WI38 (cell line): ENCODE measurements at regions not wholly inside any gene's neighbourhood (a gene's known extent, or its start where the extent isn't known, plus 50 kb on each side); places are given as distances from the start of the nearest gene placed in this dataset.
"Not testable (repeated sequence)": the region's sequence is repeated elsewhere in the genome, so short reads cannot be mapped to it uniquely, and the experiment has no call there.

Experiments used
- H3K4me3 ChIP-seq: 2 replicates; pipeline ENCODE4 v1.5.1; 2011; ENCODE audit warnings: low read depth, mild to moderate bottlenecking, control low read depth, low read length
- TF ChIP-seq, protein P1 (sequence below): IDR thresholded peaks from 2 replicates; pipeline ENCODE4 v1.5.1; 2012; ENCODE audit warnings: low read depth, mild to moderate bottlenecking, control low read depth, low read length

DNA sequence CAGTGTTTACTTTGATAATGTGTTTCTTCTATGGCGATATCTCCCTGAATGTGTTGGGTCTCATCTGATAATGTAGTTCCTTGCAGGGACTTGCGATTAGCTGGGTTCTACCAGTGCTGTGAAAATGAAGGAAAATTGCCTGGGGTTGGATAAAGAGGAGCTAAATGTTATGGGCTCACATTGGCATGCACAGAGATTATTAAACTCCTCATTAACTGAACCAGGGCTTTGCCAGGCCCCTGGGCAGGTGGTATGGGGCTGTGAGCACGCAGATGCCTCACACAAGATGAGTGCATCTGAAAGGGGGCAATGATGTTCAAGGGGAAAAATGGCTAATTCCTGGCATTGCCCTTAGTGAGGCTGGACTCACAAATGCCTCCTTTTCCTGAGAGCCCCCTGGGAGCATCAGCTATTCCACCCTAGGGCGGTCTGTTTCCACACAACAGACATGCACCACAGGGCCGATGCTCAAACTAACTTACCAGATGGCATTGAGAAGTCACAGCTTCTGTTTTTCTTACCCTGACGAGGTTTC lies 321.1 kb downstream of the SEC16B start:
- TF ChIP-seq, protein P1, sequence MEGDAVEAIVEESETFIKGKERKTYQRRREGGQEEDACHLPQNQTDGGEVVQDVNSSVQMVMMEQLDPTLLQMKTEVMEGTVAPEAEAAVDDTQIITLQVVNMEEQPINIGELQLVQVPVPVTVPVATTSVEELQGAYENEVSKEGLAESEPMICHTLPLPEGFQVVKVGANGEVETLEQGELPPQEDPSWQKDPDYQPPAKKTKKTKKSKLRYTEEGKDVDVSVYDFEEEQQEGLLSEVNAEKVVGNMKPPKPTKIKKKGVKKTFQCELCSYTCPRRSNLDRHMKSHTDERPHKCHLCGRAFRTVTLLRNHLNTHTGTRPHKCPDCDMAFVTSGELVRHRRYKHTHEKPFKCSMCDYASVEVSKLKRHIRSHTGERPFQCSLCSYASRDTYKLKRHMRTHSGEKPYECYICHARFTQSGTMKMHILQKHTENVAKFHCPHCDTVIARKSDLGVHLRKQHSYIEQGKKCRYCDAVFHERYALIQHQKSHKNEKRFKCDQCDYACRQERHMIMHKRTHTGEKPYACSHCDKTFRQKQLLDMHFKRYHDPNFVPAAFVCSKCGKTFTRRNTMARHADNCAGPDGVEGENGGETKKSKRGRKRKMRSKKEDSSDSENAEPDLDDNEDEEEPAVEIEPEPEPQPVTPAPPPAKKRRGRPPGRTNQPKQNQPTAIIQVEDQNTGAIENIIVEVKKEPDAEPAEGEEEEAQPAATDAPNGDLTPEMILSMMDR = no peak

DNA sequence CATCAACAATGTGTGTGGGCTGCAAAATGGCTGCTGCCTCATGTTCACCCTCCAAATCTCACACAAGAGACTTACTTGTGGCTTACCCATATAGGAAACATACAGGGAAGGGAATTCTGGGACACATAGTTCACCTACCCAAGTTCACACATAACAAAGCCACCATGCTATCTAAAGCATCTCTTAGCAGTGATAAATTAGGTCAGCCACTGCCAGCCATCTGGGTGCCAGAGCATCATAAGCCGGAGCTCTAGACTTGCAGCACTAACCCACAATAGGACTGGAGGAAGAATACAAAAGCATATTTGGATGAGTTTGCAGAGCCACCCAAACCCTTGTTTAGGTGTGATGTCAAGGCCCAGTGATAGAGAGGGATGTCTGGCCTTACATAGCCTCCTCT lies 321.7 kb downstream of the SEC16B start:
- H3K4me3 ChIP-seq = no peak overlapping the region
- TF ChIP-seq, protein P1 = no peak

More for the DNA sequence above, 321.1 kb downstream of the SEC16B start:
- H3K4me3 ChIP-seq = no peak overlapping the region

DNA sequence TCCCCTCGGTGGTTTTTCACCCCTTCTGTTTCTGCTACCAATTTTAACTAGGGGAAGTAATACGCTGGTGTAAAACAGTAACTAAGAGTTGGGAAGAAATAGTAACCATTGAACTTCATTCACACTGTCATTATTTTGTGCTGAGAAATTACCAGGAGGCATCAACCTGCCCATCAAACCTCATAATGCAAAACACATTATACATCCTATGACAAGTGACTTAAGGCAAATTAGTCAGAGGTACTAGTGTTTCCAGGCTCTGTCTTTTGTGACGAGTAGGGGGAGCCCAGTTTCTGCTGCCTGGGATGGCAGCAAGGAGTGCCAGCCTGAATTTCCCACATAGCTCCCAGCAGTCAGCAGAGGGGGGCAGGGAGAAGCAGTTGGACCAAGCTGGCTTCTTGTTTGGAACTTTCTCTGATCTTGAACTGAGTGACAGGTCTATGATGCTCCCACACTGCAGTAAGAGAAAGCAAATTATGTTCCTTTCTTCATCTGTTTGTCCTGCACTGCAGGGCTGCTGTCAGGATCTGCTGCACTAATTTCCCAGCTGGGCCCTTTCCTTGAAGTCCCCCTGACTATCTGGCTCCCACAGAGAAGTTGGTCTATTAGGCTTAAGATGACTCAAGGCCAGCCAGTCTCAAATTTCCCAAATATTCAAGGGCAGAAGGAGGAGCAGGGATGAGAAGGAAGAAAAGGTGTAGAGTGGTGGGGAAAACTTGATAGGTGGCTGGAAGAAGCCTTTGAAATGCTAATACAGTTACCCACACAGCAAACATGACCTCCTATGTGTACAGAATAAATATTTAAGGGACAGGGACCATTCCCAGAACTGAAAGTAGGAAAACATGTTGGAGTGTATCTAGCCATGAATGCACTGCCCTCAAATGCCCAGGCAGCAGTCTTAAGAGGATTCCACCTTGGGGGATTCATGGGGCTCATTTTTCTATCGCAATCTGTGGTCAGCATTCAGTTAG lies 322.8 kb downstream of the SEC16B start:
- TF ChIP-seq, protein P1 = no peak

DNA sequence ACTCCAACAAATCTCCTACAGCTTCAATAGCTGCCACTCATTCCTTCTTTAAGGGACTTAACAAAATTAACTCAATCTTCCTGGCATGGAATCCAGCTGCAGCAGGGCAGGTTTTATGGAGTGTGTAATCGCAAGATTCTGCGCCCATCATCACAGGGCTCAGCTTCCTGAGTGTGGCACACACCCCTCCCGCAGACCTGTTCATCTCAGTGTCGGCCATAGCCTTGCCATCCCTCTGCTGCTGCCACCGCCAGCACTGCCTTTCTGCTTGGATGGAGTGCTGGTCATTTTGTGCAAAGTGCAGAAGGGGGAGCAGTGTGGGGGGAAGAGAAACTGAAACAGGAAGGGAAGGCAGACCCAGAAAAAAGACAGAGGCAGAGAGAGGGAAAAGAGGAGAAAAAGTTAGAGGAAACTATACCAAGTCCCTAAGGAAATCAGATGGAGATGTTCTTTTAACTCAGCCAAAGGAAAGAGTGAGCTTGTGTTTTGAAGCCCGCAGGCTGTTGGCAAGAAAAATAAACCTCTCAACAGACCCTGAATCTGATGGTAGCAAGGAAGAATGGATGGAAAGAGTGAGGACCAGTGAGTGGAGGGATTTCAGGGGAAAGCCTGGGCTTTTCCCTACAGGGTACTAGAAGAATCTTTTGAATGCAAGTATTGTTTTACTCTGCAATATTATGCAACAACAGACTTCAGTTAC lies 324.2 kb downstream of the SEC16B start:
- H3K4me3 ChIP-seq = no peak overlapping the region

More for the DNA sequence above, 322.8 kb downstream of the SEC16B start:
- no peak overlapping the region for H3K4me3 ChIP-seq

DNA sequence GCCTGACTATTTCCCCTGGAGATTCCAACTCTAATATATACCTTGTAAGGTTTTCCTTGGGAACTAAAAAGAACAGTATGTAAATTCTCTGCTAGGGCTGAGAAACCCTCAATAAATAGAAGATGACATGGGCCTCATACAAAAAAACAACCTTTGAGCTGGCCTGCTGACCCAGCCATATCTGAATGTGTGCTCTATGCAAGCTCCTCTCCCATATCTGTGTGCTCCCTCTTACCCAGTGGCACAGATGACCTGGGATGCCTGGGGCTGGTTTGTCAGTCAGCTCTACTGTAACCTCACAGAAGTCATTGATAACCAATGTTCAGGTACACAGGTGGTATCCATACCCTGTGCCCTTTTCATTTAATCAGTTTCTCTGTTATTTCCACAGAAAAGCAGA lies 329.2 kb downstream of the SEC16B start:
- H3K4me3 ChIP-seq = no peak overlapping the region
- TF ChIP-seq, protein P1 = no peak

More for the DNA sequence above, 324.2 kb downstream of the SEC16B start:
- TF ChIP-seq, protein P1 = no peak

DNA sequence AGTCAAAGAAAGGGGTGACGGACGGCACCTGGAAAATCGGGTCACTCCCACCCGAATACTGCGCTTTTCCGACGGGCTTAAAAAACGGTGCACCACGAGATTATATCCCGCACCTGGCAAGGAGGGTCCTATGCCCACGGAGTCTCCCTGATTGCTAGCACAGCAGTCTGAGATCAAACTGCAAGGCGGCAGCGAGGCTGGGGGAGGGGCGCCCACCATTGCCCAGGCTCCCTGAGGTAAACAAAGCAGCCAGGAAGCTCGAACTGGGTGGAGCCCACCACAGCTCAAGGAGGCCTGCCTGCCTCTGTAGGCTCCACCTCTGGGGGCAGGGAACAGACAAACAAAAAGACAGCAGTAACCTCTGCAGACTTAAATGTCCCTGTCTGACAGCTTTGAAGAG lies 335.7 kb downstream of the SEC16B start:
- not testable (repeated sequence) for H3K4me3 ChIP-seq

DNA sequence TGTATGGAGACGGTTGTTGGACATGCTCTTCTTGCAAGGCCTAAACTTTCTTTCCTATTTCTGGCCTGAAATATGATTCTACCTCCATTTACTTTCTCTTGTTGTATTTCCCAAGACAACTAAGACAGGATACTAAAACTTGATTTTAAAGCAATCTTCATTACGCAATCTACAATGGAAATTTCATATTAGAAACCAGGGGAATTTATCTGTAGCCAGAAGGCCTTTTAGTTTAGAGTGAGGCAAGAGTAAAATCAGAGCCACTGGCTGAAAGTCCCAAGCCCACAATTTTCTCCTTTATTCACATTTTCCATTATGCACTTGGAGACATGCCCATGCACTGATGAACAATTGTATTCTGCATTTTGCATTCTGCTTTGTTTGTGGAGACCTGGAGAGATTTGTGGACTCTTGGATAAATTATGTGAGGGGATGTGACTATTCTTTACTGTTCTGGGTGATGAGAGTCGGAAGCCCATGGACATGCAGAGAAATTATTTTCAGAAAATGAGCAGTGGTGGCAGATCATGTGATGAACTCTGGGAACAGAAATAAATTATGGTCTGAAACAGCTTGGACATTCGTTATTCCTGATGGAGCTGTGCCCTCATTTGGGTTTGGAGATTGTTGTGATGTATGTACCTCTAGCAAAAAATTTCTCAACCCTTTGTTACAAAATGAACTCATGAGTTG lies 336.8 kb downstream of the SEC16B start:
- TF ChIP-seq, protein P1 = no peak
- H3K4me3 ChIP-seq = no peak overlapping the region
